ENCODE measurements at regions not wholly inside any gene's neighbourhood (a gene's known extent, or its start where the extent isn't known, plus 50 kb on each side); places are given as distances from the start of the nearest gene placed in this dataset.

DNA sequence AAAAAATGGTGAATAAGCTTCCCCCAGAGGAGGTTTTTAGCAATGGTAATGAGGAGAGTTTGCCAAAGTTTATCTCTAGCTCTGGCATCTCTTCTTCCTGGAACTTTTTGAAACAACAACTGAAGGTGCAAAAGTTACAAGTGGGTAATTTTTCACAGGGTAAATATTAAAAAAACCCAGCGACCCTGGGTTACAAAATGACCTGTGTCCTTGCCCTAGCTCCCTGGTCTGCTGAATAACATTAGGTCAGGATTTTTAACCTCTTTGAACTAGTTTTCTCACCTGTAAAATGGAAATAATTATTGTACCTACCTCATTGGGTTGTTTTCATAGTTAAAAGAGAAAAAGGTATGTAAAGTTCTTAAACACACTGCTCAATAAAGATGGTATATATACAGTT, 332.4 kb upstream of the DUSP10 start:
- H3K27ac ChIP-seq: no peak overlapping the region
- TF ChIP-seq, protein P1, sequence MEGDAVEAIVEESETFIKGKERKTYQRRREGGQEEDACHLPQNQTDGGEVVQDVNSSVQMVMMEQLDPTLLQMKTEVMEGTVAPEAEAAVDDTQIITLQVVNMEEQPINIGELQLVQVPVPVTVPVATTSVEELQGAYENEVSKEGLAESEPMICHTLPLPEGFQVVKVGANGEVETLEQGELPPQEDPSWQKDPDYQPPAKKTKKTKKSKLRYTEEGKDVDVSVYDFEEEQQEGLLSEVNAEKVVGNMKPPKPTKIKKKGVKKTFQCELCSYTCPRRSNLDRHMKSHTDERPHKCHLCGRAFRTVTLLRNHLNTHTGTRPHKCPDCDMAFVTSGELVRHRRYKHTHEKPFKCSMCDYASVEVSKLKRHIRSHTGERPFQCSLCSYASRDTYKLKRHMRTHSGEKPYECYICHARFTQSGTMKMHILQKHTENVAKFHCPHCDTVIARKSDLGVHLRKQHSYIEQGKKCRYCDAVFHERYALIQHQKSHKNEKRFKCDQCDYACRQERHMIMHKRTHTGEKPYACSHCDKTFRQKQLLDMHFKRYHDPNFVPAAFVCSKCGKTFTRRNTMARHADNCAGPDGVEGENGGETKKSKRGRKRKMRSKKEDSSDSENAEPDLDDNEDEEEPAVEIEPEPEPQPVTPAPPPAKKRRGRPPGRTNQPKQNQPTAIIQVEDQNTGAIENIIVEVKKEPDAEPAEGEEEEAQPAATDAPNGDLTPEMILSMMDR (IDR thresholded peaks at IDR 0.05; ENCODE audit: low read depth, low read length): no peak
- H3K9me3 ChIP-seq (ENCODE audit: severe bottlenecking): no peaks in the 10 kb centered on the region
- no peaks in the 10 kb centered on the region for H3K27me3 ChIP-seq (ENCODE audit: insufficient read depth, low read depth, severe bottlenecking)
- no peaks in the 10 kb centered on the region for H3K36me3 ChIP-seq
- no peak for DNase-seq
- no peak overlapping the region for H3K4me3 ChIP-seq (ENCODE audit: low read depth, low read length)

DNA sequence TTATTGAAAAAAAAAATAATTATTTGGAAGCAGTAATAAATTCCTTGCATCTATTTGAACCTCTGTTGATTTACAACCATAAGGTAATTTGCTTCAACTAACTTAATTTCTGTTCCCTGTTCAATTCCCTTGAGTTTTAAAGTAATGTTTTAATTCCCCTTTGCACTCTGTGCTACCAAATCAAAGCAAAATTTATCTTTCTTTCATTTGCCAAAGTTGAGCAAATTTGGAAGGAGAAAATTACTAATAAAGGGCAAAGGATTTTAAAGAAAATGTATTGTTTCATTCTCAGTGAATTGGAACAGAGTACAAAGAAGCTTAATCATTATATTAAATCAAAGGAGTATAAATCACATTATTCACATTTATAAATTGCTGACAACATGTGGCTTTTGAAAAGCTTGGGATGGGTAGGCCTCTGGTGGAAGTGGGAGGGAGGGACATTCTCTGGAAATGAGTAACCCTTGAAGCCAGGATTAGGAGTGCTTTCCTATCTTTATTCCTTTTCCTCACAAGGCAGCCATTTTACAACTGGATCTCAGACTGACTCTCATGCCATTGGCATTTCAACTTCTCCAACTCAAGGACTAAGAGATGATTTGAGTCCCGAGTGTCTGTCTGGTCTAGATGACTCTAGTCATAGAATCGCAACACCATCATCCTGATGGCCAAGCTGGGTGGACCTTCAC, 331.6 kb upstream of the DUSP10 start:
- H3K27ac ChIP-seq: no peak overlapping the region
- no peaks in the 10 kb centered on the region for H3K36me3 ChIP-seq
- no peak overlapping the region for H3K4me3 ChIP-seq (ENCODE audit: low read depth, low read length)
- no peaks in the 10 kb centered on the region for H3K9me3 ChIP-seq (ENCODE audit: severe bottlenecking)
- no peak for DNase-seq
- TF ChIP-seq, protein P1 (IDR thresholded peaks at IDR 0.05; ENCODE audit: low read depth, low read length): no peak
- no peaks in the 10 kb centered on the region for H3K27me3 ChIP-seq (ENCODE audit: insufficient read depth, low read depth, severe bottlenecking)

GRCh38 chr1:222071387-222071786, 329.5 kb upstream of the DUSP10 start:
- H3K27me3 ChIP-seq (ENCODE audit: insufficient read depth, low read depth, severe bottlenecking): no peaks in the 10 kb centered on the region
- no peaks in the 10 kb centered on the region for H3K36me3 ChIP-seq
- no peak overlapping the region for H3K4me3 ChIP-seq (ENCODE audit: low read depth, low read length)
- H3K27ac ChIP-seq: no peak overlapping the region
- TF ChIP-seq, protein P1 (IDR thresholded peaks at IDR 0.05; ENCODE audit: low read depth, low read length): no peak
- no peak for DNase-seq
- no peaks in the 10 kb centered on the region for H3K9me3 ChIP-seq (ENCODE audit: severe bottlenecking)

DNA sequence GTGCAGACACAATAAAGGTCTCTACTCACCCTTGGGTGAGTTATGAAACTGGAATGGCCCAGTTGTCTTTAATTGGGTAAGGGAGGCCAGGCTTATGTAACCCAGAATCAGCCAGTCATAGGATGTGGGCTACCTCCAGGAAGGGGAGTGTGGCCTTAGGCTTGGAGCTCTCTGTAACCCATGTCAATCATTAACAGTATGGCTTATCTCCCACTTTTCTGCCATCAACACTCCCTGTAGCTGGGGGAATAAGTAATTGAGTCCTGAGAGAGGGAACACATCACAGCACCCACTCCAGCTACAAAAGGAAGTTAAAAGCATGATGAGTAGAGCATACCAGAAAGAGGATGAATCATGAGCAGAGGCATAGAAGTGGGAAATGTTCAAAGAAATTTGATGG, 327.0 kb upstream of the DUSP10 start:
- Histone ChIP-seq H3K9me3 (ENCODE audit: severe bottlenecking) (no peaks in the 10 kb centered on the region), H3K4me3 (ENCODE audit: low read depth, low read length) (no peak overlapping the region), H3K36me3 (no peaks in the 10 kb centered on the region), H3K27me3 (ENCODE audit: insufficient read depth, low read depth, severe bottlenecking) (no peaks in the 10 kb centered on the region), H3K27ac (no peak overlapping the region)
- TF ChIP-seq, protein P1 (IDR thresholded peaks at IDR 0.05; ENCODE audit: low read depth, low read length): no peak
- DNase-seq: no peak

DNA sequence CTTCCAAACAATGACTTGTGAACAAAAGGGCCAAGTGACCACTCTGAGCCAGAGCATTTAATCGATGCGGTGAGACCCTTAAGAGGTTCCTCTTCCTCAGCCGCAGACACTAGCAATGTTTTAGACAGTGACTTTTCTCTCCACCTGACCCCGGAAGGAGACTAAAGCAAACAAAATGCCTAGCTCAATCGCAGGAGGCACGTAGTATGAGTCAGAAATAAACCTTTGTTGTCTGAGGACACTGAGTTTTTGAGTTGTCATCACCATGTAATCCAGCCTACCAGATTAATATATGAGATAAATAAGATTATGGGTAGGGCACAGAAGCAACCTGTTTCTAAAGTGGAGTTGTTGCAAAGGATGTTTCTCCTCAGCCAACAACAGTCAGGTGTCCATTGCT, 326.2 kb upstream of the DUSP10 start:
- TF ChIP-seq, protein P1 (IDR thresholded peaks at IDR 0.05; ENCODE audit: low read depth, low read length): no peak
- no peak for DNase-seq
- no peak overlapping the region for H3K27ac ChIP-seq
- no peaks in the 10 kb centered on the region for H3K9me3 ChIP-seq (ENCODE audit: severe bottlenecking)
- H3K4me3 ChIP-seq (ENCODE audit: low read depth, low read length): no peak overlapping the region
- H3K36me3 ChIP-seq: no peaks in the 10 kb centered on the region
- no peaks in the 10 kb centered on the region for H3K27me3 ChIP-seq (ENCODE audit: insufficient read depth, low read depth, severe bottlenecking)

DNA sequence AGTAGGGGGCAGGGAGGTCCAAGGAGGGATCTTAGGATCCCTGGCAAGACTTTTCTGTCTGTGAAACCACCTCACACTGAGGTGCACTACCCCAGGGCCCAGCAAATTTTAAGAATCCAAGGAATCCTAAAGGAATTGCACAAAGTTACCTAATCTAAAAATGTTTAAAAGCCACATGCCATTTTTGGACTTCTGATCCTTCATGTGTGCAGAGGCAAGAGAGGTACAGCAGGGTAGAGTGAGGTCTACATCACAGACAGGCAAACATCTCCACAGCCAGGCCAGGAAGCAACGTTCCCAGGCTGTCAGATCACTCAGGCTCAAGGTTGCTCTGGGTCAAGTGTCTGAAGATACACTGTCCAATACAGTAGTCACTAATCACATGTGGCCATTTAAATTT, 324.6 kb upstream of the DUSP10 start:
- Histone ChIP-seq H3K36me3 (no peaks in the 10 kb centered on the region), H3K4me3 (ENCODE audit: low read depth, low read length) (no peak overlapping the region), H3K27me3 (ENCODE audit: insufficient read depth, low read depth, severe bottlenecking) (no peaks in the 10 kb centered on the region), H3K27ac (no peak overlapping the region), H3K9me3 (ENCODE audit: severe bottlenecking) (no peaks in the 10 kb centered on the region)
- TF ChIP-seq, protein P1 (IDR thresholded peaks at IDR 0.05; ENCODE audit: low read depth, low read length): no peak
- DNase-seq: no peak
